Activated T-helper 2 cell treated with anti-CD3 and anti-CD28 coated beads, Interferon-gamma antibody, Interleukin-2, Interleukin-4, amounts not matched to agents 10 μg/mL and 5 μg/mL and 100 μg/mL, durations not matched to agents 14 hours and 24 hours and 36 hours (primary cell): ENCODE measurements at regions not wholly inside any gene's neighbourhood (a gene's known extent, or its start where the extent isn't known, plus 50 kb on each side); places are given as distances from the start of the nearest gene placed in this dataset.

Source experiments
- DNase-seq: peaks from one replicate; pipeline ENCODE4 v3.0.0; 2021; ENCODE audit warnings: low spot score
- H3K27ac Mint-ChIP-seq: one replicate; pipeline ENCODE4 v1.8.0; 2021; ENCODE audit warnings: mixed read lengths
- H3K27me3 Mint-ChIP-seq: one replicate; pipeline ENCODE4 v1.8.0; 2021; ENCODE audit warnings: low read depth, mixed read lengths
- H3K36me3 Mint-ChIP-seq: one replicate; pipeline ENCODE4 v1.8.0; 2021; ENCODE audit warnings: low read depth, mixed read lengths
- H3K4me1 Mint-ChIP-seq: one replicate; pipeline ENCODE4 v1.8.0; 2021; ENCODE audit warnings: low read depth, mixed read lengths
- H3K4me3 Mint-ChIP-seq: one replicate; pipeline ENCODE4 v1.8.0; 2021; ENCODE audit warnings: low read depth, mild to moderate bottlenecking, moderate library complexity, mixed read lengths
- H3K9me3 Mint-ChIP-seq: one replicate; pipeline ENCODE4 v1.8.0; 2021; ENCODE audit warnings: mixed read lengths
- intact Hi-C: fragments of 100-400 bp; cut with micrococcal nuclease; formaldehyde crosslinking; loops from one replicate; pipeline ENCODE4 v1.15.1; 2023

DNA sequence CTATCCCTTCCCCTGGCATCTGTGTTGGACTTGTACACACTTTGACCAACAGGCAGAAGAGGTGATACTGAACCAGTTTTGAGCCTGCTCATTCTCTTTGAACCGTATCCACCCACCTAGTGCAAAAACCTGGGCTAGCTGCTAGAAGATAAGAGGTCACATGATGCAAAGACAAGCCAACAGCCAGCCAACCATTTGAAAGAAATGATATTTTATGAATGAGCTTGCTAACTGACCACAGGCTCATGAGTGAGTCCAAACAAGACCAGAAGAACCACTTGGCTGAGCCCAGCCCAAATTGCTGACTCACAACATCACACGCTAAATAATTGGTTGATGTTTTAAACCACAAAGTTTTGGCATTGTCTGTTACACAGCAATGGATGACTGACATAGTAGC lies 74.0 kb upstream of the CTNNB1 start:
- H3K27ac Mint-ChIP-seq, result no peak overlapping the region
- H3K9me3 Mint-ChIP-seq, result peaks cover 29% of the 10 kb centered on the region
- DNase-seq, result no peak
- no peak overlapping the region for H3K4me3 Mint-ChIP-seq
- intact Hi-C loops, result no loop called here
- no peaks in the 10 kb centered on the region for H3K4me1 Mint-ChIP-seq
- H3K27me3 Mint-ChIP-seq, result no peaks in the 10 kb centered on the region
- no peaks in the 10 kb centered on the region for H3K36me3 Mint-ChIP-seq

DNA sequence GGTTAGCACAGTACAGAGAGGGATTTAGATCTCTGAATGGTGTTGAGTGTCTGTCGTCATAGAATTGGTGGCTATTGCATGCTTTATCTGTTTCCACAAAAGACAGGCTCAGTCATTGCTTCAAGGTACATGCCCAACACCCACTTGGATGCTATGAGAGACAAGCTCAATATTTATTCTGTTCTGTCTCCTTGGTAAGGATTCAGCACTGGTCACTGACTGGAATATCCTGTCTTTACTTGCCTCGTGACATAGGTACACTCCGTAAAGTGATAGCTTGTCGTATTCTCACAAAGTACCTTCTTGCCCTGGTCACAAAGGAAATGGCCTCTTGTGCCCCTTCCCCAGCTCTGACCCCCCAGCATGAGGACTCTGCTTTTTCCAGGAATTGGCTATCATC lies 72.8 kb upstream of the CTNNB1 start:
- Mint-ChIP-seq H3K4me3 (no peak overlapping the region), H3K9me3 (peaks cover 31% of the 10 kb centered on the region), H3K27me3 (no peaks in the 10 kb centered on the region), H3K27ac (no peak overlapping the region), H3K4me1 (no peaks in the 10 kb centered on the region), H3K36me3 (no peaks in the 10 kb centered on the region)
- intact Hi-C loops, result no loop called here
- no peak for DNase-seq

DNA sequence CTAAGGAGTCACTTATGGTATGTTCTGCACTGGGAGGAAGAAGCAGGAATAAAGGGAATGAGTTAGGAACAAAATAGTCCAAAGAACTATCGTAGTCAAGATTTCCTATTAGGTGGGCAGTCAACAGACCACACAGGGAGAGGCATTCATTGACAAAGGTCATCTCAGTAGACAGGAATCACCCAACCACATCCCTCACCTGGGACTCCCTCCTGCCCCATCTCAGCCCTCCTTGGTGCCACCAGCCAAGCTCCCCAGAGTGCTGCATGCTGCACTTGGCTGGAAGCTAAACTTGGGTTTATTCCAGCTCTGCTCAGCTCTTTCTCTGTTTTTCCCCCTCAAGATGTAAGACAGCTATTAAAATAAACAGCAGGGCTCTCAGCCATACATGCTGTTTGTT lies 72.3 kb upstream of the CTNNB1 start:
- no peaks in the 10 kb centered on the region for H3K4me1 Mint-ChIP-seq
- DNase-seq, result no peak
- no peaks in the 10 kb centered on the region for H3K36me3 Mint-ChIP-seq
- H3K27ac Mint-ChIP-seq, result no peak overlapping the region
- H3K4me3 Mint-ChIP-seq, result no peak overlapping the region
- peaks cover 36% of the 10 kb centered on the region for H3K9me3 Mint-ChIP-seq
- intact Hi-C loops, result no loop called here
- no peaks in the 10 kb centered on the region for H3K27me3 Mint-ChIP-seq

DNA sequence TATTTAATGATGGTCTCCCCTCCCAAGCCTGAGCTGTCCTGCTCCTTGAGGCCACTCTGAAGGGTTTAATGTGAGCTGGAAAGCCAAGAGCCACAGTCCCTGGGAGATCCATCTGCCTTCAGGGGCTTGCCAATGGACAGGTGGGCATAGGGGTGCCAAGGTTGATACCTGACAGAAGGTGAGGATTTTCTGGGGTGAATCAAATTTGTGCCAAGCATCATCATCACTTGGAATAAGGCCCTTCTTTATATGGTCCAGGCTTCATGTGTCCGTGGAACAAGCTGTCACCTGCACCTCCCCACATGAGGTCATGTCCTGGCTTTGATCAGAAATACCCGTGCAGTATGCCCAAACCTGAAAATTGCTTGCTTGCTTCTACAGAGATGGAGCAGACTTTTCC lies 71.9 kb upstream of the CTNNB1 start:
- Mint-ChIP-seq H3K27me3 (no peaks in the 10 kb centered on the region), H3K4me1 (no peaks in the 10 kb centered on the region), H3K36me3 (no peaks in the 10 kb centered on the region), H3K4me3 (no peak overlapping the region), H3K27ac (no peak overlapping the region), H3K9me3 (peaks cover 36% of the 10 kb centered on the region)
- intact Hi-C loops, result no loop called here
- no peak for DNase-seq

DNA sequence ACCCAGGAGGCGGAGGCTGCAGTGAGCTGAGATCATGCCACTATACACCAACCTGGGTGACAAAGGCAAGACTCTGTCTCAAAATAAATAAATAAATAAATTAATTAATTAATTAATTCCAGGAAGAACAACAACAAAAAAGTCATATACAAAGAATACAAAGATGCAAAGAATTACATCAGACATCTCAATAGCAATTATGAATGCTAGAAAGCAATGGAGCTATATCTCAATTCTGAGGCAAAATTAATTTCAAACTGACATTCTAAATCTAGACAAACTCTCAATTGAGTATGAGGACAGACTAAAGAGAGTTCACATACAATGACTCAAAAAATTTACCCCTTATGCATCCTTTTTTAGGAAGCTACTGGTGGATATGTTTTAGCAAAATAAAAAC lies 69.6 kb upstream of the CTNNB1 start:
- H3K27me3 Mint-ChIP-seq, result no peaks in the 10 kb centered on the region
- no peak overlapping the region for H3K27ac Mint-ChIP-seq
- H3K4me3 Mint-ChIP-seq, result no peak overlapping the region
- no peak for DNase-seq
- H3K4me1 Mint-ChIP-seq, result no peaks in the 10 kb centered on the region
- intact Hi-C loops, result no loop called here
- peaks cover 36% of the 10 kb centered on the region for H3K9me3 Mint-ChIP-seq
- no peaks in the 10 kb centered on the region for H3K36me3 Mint-ChIP-seq

DNA sequence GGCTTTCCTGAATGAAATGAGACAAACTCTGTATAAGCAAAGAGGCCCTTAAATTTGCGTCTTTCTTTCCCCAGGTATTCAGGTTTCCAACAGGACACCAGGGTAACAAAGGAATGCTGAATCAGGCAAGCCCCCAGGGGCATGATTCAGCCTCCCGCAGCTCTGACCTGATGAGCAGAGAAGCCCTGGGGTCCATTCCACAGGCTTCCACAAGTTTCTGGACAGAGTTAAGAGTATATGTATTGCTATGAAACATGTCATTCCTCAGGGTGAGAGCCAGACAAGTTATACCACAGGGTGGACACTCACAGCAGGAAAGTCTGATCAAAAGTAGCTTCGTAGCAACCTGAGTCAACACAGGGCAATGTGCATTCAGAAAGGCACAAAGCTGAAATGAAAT lies 68.1 kb upstream of the CTNNB1 start:
- Mint-ChIP-seq H3K27ac (no peak overlapping the region), H3K9me3 (peaks cover 27% of the 10 kb centered on the region), H3K4me1 (no peaks in the 10 kb centered on the region), H3K27me3 (no peaks in the 10 kb centered on the region), H3K36me3 (no peaks in the 10 kb centered on the region), H3K4me3 (no peak overlapping the region)
- DNase-seq, result no peak
- intact Hi-C loops, result no loop called here

DNA sequence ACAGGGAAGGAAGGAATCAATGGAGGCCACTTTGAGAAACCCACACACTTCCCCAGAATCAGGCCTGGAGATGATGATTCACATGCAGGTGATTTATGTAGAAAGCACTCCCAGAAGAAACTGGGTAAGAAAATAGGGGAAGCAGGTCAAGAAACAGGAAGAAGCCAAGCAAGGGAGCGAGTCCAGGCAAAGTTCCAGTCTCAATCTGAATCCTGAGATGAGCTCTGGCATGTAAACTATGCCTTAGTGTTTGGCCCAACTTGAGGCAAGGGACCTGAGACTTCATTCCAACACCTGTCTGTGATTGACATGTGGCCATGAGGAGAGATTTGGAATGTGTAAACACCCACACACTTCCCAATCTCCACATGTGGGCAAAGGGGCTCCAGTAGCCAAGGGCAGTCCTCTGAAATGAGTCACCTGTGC lies 61.6 kb upstream of the CTNNB1 start:
- no peaks in the 10 kb centered on the region for H3K27me3 Mint-ChIP-seq
- no peak for DNase-seq
- H3K9me3 Mint-ChIP-seq, result no peaks in the 10 kb centered on the region
- H3K4me1 Mint-ChIP-seq, result peaks cover 2% of the 10 kb centered on the region
- H3K4me3 Mint-ChIP-seq, result no peak overlapping the region
- no peaks in the 10 kb centered on the region for H3K36me3 Mint-ChIP-seq
- intact Hi-C loops, result no loop called here
- H3K27ac Mint-ChIP-seq, result no peak overlapping the region

DNA sequence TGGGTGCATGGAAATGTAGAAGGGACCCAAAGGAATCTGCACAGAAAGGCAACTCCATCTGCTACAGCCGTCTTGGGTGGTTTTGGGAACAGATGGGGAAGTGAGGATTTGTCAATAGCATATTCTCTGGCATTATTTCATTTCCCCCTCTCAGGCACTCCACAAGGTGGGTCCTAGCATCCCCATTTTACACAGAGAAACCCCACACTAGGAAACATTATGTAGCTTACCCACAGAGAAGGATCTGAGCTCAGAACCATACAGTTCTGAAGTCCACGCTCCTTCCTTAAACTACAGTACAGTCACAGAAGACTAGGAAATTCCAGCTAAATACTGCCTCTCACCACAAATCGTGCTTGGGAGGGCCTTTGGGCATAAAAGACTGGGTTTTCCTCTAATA lies 61.2 kb upstream of the CTNNB1 start:
- no peaks in the 10 kb centered on the region for H3K27me3 Mint-ChIP-seq
- no peaks in the 10 kb centered on the region for H3K9me3 Mint-ChIP-seq
- intact Hi-C loops, result no loop called here
- H3K4me1 Mint-ChIP-seq, result peaks cover 2% of the 10 kb centered on the region
- no peak overlapping the region for H3K27ac Mint-ChIP-seq
- no peak for DNase-seq
- H3K36me3 Mint-ChIP-seq, result no peaks in the 10 kb centered on the region
- H3K4me3 Mint-ChIP-seq, result no peak overlapping the region

DNA sequence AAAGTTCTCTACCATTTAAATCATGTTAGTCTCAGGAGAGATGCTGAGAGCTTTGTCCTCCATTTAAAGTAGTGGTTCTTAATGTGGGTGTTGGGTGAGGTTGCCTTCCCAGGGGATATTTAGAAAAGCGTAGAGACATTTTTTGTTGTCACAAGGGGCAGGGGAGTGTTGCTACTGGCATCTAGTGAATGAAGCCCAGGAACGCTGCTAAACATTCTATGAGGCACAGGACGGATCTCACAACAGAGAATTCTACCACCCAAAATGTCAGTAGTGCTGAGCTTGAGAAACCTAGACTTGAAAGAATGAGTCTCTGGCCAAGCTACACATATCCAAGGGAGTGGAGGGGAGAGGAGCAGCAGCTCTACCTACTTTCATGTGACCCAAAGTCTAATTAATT lies 60.7 kb upstream of the CTNNB1 start:
- no peak overlapping the region for H3K27ac Mint-ChIP-seq
- no peak for DNase-seq
- no peaks in the 10 kb centered on the region for H3K36me3 Mint-ChIP-seq
- H3K4me3 Mint-ChIP-seq, result no peak overlapping the region
- H3K9me3 Mint-ChIP-seq, result no peaks in the 10 kb centered on the region
- intact Hi-C loops, result no loop called here
- peaks cover 2% of the 10 kb centered on the region for H3K4me1 Mint-ChIP-seq
- H3K27me3 Mint-ChIP-seq, result no peaks in the 10 kb centered on the region

DNA sequence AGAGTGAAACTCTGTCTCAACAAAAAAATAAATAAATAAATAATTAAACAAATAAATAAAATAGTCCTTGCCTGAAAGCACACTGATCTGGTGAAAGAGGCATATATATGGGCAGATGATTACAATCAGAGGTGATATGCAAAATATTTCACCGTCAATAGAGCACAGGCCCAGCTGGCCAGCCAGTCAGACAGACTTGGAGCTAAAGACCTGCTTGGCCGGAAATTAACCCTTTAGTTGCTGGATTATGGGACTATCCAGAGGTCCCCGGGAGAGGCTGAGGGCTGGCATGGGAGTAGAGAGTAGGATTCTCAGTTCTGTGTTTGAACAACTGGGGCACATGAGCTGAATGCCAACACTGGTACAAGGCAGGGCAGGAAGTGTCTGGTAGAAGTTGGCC lies 59.1 kb upstream of the CTNNB1 start:
- peaks cover 2% of the 10 kb centered on the region for H3K4me1 Mint-ChIP-seq
- peaks cover 3% of the 10 kb centered on the region for H3K27me3 Mint-ChIP-seq
- intact Hi-C loops, result no loop called here
- no peak overlapping the region for H3K27ac Mint-ChIP-seq
- H3K9me3 Mint-ChIP-seq, result no peaks in the 10 kb centered on the region
- no peak overlapping the region for H3K4me3 Mint-ChIP-seq
- DNase-seq, result no peak
- no peaks in the 10 kb centered on the region for H3K36me3 Mint-ChIP-seq

DNA sequence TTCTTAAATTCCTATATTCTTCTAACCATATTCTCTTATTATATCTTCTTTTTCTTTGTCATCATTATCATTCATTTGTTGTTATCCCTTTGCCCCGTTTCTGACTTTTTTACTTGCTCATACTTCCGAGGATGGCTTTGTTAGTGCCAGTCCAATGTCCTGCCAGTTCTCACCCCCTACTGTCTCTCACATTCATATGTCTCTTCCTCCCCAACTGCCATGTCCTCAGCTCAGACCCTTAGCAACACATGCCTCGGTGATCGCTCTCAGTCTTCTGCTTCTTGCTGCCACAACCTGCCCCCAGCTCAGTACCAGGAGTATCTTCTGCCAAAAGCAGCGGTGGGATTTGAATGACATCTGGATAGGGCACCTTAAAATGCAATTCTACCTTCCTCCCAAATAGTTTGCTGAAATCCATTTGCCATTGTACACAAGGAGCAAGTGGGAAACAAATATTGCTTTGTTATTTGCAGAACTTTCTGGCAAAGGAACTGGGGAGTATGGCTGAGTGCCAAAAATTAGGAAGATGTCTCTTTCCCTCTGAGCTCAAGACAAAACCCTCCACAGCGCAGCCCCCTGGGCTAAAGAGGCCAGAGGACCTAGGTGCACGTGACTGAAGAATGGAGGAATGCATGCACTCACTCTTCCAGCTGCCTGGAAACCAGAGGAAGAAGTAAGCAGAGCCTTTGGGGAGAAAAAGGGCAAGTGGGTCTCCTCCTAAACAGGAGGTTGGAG lies 57.7 kb upstream of the CTNNB1 start:
- Mint-ChIP-seq H3K27ac (no peak overlapping the region), H3K27me3 (peaks cover 3% of the 10 kb centered on the region), H3K4me1 (peaks cover 2% of the 10 kb centered on the region), H3K36me3 (no peaks in the 10 kb centered on the region), H3K4me3 (no peak overlapping the region), H3K9me3 (peaks cover 10% of the 10 kb centered on the region)
- intact Hi-C loops, result no loop called here
- no peak for DNase-seq

DNA sequence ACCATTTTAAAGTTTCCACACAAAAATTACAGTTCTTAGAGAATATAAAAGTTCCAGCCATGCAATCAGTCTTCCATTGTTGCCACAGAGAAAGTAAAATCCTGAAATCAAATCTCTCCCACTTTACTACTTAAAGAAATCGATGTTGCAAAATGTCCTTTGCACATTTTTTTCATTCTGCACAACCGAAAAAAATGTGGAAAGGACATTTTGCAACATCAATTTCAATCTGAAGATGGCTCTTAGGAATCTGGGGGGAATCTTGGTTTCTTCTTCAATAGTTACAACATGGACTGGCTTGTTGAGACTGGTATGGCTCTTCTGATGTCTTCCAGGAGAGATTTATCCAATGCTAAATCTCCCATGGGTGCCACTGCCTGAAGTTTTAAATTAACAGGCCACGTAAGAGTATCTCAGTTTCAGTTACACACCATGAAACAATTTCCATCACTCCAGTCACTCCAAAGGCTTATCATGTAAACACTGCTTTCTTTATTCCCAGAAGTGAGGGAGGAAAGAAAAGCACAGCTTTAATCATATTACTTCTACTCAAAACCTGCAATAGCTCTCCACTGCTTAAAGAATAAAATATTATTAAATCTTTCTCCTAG lies 55.8 kb upstream of the CTNNB1 start:
- intact Hi-C loops, result no loop called here
- Mint-ChIP-seq H3K27me3 (peaks cover 5% of the 10 kb centered on the region), H3K4me3 (no peak overlapping the region), H3K36me3 (no peaks in the 10 kb centered on the region), H3K9me3 (peaks cover 14% of the 10 kb centered on the region), H3K4me1 (peaks cover 2% of the 10 kb centered on the region), H3K27ac (no peak overlapping the region)
- no peak for DNase-seq

DNA sequence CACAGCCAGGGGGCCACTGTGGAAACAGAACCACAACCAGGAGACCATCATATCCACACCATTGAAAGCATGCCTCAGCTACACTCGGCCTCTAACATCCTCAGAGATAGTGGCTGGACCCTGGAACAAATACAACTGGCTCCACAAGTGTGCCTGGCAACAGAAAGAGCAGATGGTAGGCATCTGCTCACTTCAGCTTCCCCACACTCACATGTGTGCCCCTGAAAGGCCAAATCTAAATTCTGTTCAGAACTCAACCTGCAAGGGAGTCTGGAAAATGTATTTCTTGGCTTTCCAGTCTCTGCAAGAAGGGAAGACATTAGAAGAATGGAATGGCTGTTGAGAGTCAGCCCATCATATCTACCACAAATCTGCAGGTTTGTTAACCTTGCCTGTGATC lies 54.7 kb upstream of the CTNNB1 start:
- no peak for DNase-seq
- no peak overlapping the region for H3K27ac Mint-ChIP-seq
- H3K4me1 Mint-ChIP-seq, result no peaks in the 10 kb centered on the region
- H3K4me3 Mint-ChIP-seq, result no peak overlapping the region
- peaks cover 14% of the 10 kb centered on the region for H3K9me3 Mint-ChIP-seq
- no peaks in the 10 kb centered on the region for H3K36me3 Mint-ChIP-seq
- intact Hi-C loops, result no loop called here
- H3K27me3 Mint-ChIP-seq, result peaks cover 5% of the 10 kb centered on the region
